ENCODE measurements at regions not wholly inside any gene's neighbourhood (a gene's known extent, or its start where the extent isn't known, plus 50 kb on each side); places are given as distances from the start of the nearest gene placed in this dataset.
A peak's percentile ranks its signal among the peaks of the same experiment; 100 is the strongest.
"Not testable (repeated sequence)": the region's sequence is repeated elsewhere in the genome, so short reads cannot be mapped to it uniquely, and the experiment has no call there.

DNA sequence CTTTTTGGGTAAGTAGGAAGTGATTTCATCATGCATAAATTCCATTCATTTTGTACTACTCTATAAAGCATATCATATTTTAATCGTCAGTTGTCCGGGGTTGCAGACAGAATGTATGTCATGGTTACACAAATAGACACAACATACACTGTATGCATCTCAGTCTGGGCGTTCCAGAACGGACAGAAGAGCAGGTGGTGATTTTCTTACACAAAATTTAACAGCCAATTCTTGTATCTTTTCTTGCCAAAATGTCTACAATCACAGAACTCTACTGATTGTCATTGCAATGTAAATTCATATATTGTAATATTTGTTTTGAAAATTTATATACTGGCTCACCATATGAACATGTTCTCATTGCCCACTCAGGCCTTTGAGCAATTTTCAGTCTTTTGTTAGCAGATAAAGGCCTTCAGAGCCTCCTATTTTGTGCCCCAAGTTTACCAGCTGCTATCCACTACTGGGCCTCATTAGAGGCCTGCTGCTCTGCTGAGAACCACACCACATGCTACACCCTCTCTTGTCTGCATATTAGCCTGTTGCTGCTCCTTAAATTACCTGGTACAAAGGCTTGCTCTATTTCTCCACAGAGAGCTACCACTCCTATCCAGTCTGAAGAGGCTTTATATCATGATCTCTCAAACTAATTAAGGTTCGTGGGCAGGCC, 61.5 kb downstream of the PRDM13 start:
- no peak for DNase-seq

DNA sequence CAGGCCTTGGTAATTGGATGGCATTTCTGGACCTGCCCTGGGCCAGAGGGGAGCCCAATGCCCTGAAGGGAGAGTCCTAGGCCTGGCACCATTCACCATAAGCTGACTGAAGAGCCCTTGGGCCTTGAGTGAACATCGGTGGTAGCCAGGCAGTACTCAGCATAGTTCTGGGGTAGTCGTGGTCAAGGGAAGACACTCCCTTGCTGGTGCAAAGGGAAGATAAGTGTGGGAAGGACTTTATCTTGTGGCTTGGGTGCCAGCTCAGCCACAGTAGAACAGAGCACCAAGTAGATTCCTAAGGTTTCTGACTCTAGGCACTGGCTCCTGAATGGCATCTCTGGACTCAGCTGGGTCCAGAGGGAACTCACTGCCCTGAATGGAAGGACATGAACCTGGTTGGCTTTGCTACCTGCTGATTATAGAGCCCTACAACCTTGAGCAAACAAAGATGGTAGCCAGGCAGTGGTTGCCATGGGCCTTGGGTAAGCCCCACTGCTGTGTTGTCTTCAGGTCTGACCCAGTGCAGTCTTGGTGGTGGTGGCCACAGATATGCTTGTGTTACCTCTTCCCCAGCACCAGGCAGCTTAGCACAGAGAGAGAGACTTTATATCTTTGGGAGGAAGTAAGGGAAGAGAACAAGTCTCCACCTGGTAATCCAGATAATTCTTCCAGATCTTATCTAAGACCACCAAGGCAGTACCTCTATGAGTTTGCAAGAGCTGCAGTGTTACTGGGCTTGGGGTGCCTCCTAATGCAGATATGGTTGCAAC, 83.5 kb downstream of the PRDM13 start:
- DNase-seq = no peak

DNA sequence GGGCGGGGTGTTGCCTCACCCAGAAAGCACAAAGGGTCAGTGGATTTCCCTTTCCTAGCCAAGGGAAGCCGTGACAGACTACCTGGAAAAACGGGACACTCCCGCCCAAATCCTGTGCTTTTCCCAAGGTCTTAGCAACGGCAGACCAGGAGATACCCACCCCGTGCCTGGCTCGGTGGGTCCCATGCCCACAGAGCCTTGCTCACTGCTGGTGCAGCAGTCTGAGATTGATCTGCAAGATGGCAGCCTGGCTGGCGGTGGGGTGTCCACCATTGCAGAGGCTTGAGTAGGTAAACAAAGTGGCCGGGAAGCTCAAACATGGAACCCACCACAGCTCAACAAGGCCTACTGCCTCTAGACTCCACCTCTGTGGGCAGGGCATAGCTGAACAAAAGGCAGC, 95.7 kb downstream of the PRDM13 start:
- DNase-seq = not testable (repeated sequence)

DNA sequence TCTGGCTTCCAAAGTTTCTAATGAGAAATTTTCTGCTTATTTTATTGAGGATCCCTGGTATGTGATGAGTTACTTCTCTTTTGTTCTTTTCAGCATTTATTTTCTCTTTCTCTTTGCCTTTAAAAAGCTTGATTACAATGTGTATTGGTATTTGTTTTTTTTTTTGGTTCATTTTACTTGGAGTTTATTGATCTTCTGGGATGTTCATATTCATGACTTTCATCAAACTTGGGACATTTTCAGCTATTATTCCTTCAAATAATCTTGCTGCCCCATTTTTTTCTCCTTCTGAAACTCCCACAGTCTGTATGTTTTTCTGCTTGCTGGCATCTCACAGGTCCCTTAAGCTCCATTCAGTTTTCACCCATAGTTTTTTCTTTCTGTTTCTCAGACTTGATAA, 102.4 kb downstream of the PRDM13 start:
- DNase-seq = no peak

DNA sequence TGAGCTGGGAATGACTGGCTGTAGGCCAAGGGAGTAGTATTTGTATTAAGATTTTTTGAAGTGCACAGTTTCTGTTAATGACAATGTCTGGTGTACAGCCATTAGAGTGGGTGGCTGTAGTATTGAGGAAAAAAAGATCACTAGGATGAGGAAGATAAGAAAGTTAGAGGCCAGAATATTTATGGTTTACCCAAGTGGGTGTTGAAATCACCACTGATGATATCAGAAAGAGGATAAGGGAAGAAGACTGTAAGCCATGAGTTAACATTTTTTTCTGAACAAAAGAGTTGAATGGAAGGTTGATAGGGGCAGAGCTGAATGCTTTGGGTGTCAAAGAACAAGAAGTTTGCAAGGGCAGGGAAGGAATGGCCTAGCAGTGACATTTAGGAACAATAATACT, 104.7 kb downstream of the PRDM13 start:
- no peak for DNase-seq

DNA sequence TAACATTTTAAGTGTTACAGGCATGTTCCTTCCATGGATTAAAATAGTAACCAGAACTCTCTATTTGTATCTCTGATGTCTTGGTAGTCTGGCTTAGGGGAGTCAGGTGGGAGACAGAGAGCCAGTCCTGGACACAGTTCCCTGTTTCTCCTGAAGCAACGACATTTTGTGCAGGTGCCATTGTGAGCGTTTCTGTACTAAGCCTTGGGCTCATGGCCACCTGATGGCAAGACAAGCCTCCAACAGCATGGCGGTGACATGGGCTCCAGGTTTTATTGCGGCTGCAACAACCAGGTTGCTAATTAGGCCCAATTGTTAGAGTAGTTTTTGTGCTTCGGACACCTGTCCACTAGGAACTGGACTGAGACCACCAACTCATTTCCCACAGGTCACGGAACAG, 105.3 kb downstream of the PRDM13 start:
- DNase-seq = no peak

DNA sequence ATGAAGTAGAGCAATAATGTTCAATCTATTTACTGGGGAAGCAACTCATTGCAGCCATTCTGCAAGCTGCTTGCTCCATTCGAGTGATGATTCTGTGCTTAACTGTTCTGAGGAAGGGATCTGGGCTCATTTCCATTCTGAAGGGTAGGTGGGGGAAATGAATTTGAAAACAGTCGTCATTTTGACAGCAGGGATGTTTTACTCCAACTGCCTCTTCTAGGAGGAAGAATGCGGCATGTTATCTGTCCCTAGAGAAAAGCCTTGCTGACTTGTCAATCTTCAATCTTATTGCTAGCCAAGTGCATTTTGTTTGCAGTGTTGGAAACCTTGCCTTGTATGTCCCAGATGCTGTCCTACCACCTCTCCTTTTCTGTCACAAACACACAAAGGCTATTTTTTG, 105.9 kb downstream of the PRDM13 start:
- no peak for DNase-seq

DNA sequence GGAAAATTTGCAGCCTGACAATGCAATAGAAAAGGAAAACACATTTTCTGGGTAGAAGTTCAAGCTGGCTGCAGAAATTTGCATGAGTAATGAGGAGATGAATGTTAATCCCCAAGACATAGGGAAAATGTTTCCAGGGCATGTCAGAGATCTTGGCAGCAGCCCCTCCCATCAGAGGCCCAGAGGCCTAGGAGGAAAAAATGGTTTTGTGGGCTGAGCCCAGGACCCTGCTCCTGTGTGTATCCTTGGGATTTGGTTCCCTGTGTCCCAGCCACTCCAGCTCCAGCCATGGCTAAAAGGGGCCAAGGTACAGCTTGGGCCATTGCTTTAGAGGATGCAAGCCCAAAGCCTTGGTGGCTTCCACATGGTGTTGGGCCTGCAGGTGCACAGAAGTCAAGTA, 115.4 kb downstream of the PRDM13 start:
- not testable (repeated sequence) for DNase-seq

DNA sequence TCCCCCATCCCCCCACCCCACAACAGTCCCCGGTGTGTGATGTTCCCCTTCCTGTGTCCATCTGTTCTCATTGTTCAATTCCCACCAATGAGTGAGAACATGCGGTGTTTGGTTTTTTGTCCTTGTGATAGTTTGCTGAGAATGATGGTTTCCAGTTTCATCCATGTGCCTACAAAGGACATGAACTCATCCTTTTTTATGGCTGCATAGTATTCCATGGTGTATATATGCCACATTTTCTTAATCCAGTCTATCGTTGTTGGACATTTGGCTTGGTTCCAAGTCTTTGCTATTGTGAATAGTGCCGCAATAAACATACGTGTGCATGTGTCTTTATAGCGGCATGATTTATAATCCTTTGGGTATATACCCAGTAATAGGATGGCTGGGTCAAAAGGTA, 123.6 kb downstream of the PRDM13 start:
- not testable (repeated sequence) for DNase-seq

DNA sequence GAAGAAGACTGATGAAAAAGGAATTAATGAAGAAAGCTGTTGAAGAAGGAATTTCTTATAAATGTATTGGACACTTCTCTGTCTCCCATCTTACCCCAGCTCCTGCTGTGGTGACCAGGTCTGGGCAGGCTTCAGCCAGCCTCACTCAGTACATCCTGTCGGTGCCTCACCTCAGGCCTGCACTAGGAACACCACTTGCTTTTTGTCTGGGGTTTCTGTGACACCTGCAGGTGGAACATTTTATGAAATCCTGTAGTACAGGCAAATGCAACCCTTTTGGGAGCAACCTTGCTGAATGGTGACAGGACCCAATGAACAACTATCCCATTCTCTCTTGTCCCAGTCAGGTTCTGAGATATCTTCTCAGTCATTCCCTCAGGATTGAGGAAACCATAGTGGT, 129.7 kb downstream of the PRDM13 start:
- no peak for DNase-seq

DNA sequence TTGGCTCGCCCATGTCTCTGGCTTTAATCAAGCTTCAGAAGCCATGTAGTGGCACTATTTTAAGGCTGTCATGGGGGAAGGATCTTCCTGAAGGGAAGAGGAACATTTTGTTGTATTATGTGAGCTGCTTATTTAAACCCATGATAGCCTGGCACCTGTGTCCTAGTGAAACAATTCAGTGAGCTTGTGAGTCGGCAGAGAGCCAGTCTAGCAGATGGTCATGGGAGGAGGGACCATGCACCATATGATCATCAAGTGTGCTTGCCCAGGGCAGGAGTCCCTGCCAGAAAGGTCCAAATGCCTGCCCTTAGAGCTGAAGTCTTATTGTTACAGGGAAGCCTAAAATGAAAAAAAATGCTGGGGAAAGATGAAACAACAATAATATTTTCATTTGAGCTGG, 132.9 kb downstream of the PRDM13 start:
- DNase-seq = no peak

DNA sequence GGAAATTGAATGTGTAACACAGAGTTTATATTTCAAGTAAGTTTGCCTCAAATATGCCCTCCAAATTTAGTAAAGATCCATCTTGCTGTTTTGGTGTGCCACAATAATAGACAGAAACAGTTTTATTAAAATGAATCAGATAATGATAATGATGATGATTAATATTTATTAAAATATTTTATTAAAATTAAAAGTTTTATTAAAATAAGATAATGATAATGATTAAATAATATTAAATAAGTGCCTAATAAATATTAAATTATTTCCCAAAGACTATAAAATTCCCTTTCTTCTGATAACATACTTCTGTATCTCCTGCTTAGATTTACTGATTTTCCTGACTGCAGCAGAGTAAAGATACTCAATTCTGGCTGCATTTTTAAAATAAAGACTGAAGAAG, 134.5 kb downstream of the PRDM13 start:
- DNase-seq = no peak

DNA sequence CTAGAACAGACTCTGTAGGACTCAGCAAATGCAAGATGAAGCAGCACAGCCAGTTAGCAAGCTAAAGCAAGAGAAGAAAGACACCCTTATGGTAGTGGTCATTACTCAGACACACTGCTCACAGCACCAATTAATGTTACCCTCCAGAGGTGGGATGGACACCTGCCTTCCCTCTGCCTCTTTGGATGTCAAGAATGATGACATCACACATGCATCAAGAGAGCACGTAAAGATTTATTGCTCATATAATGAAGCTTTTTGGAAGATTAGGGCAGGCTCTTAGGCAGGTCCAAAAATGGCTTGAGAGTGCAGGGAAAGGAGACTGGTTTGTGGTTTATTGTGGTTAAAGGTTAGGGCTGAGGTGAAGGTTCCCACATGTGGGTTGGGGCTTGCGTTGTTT, 137.0 kb downstream of the PRDM13 start:
- DNase-seq = no peak

DNA sequence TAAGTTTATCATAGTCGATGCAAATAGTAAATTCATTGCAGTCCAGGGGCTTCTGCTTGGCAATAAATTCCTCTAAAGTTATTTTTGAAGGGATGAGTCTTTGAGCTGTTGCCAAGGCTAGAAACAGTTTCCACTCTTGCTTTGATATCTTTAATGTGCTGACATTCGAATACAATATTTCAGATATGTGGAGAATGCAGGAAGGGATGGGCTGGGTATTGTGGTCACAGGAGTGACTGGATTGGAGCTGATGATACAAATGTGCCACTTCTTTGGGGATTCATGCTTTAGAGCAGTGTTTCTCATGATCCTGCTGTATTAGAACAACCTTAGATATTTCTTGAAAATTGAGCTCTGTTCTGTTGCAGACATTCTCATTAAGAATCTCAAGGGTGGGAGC, 139.0 kb downstream of the PRDM13 start:
- DNase-seq = no peak

DNA sequence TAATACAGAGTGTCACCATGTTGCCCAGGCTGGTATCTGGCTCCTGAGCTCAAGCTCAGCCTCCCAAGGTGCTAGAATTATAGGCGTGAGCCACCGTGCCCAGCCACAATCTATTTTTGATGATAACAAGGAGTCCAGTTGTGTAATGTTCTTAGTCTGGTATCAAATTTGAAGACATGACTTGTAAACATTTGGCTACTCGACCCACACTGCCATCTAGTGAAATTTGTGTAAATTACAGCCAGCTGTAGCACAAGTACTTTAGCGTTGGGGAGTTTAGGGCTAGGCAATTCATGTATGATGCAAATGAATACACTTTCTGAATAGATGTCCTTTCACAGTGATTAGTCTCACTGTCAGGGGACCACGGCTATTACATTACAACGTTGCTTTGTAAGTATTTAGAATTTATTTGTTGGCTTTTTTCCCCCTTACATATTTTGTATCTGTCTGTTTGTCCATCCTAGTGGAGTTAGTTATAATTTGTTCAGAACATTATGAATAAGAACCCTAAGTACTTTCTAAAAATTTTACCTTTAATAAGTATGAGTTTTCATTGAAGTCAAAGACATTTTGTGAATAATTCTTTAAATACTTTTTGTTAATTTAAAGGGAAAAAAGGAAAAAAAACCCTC, 139.7 kb downstream of the PRDM13 start:
- peak; percentile 78 for DNase-seq

DNA sequence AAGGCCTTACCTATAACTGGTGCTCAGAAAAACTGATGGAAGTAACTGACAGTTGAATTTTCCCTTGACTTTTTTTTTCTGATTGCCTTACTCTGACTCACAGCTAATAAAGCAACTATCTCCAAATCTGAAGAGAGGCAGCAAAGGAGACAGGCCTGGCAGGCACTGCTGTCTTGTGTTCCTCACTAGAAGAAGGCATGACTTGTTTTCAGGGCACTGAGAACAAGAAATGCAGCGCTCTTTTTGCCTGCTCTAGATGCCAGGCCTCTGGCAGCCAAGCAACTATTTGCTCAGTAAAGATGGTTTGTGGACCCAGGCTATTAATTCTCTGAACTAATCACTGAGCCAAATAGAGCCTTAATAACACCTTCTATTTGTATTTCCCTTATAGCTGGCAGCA, 155.1 kb downstream of the PRDM13 start:
- no peak for DNase-seq

DNA sequence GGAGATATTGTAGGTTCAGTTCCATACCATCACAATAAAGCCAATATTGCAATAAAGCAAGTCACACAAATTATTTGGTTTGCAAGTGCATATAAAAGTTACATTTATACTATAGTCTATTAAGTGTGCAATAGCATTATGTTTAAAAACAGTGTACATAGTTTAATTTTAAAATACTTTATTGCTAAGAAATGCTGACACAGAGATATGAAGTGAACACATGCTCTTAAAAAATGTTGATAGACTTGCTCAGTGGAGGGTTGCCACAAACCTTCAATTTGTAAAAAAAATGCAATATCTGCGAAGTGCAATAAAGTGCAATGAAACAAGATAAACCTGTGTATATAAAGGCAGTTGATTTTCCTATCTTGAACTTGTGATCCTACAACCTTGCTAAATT, 161.5 kb downstream of the PRDM13 start:
- DNase-seq = no peak

DNA sequence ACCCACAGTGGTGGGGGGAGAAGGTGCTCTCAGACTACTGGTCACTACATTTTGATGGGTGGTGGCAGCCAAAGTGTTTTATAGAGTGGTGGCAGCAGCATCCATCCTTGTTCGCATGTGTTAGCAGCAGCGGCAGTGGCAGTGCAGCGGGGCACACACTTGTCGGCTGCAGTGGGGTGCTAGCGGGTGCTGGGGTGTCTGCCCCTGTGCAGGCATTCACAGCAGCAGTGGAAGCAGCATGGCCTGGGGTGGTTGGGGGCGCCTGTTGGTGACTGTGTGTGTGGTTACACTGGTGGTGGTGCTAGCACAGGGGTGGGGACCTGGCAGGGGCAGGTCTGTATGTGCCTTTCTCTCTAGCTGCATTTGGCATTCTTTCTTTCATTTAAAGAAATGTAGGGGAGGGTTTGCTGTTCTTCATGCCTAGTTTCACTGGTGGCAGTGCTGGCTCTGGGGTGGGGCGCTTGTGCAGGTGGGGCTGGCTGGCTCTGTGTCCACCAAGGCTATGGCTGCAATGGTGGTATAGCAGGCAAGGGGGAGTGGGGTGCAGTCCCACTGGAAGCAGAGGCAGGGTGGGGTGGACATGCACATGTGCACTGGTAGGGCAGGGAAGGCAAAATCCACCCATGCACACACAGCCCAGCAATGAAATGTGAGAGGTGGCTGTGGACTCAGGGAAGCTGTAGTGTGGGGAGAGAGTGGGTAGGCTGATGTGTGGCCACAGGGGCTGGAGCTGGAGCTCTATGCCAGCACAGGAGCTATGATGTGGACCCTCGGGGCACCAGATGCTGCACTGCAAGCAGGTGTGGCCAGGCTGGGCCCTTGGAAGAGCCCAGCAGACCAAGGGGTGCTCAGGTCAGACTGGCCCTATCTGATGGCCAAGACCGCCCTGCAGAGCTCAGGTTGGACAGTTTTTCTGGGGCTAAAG, 173.3 kb downstream of the PRDM13 start:
- DNase-seq = no peak

DNA sequence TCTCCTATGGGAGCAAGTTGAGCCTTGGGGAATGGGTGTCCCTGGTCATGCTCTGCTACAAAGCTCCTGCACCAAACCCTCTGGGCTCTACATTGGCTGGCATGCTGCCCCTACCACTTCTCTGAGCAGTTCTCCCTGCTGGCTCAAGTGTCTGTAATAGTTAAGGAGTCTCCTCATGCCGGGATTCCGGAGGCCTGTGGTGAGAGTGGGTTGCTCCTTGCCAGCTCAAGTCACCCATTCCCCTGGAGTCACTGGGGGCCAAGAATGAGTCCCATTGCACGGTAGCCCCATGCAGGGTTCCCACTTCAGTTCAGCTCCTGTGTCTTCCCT, 173.9 kb downstream of the PRDM13 start:
- no peak for DNase-seq

DNA sequence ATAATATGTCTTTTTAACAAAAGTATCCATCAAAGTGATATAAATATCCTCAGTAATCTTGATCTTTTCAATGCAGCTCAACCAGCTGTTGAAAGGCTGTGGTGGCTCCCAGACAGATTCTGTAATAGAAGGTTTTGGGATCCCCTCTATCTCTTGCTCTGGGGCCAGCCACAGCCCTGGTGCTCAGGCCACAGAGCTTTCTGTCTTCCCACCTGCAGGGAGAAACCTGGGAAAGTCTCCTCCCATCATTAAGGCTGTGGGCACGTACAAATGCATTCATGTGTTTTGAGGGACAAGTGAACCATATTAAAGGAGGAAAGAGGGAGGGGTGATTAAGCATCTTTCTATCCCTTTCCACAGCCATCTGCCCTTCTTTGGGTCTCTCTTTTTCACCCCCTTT, 183.1 kb downstream of the PRDM13 start:
- DNase-seq = no peak

DNA sequence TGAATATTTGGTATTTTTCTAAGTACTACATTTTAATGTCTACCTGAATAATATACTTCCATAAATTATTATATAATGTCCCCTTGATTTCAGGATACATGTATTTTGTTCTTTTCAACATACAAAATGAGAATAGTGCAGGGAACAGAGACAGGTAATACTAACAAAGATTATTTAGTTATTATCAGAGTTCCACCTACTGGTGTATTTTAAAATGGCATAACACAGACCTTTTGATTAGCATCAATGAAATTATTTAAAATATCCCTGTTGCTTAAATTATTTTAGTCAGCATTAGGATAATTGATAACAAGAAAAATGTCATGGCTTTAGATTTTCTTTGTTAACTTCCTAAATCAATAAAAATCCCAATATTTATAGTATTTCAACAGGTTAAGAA, 184.0 kb downstream of the PRDM13 start:
- DNase-seq = no peak

DNA sequence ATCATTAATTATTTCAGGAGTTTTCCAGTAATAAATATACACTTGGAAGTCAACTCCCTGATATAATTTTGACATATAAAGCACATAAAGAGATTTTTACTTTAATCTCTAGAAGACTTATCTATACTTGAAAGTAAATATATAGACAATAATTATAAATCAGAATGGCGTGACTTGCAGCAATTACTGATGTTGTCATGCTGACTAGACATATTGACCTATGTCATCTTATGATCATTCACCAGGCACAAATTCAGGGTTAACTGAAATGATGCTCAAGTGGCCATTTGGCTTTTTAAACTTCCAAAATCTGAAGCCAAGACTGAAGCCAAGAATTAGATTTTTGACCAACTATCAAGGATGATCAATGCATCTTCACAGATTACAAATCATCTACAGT, 192.2 kb downstream of the MCHR2 start:
- DNase-seq = no peak

DNA sequence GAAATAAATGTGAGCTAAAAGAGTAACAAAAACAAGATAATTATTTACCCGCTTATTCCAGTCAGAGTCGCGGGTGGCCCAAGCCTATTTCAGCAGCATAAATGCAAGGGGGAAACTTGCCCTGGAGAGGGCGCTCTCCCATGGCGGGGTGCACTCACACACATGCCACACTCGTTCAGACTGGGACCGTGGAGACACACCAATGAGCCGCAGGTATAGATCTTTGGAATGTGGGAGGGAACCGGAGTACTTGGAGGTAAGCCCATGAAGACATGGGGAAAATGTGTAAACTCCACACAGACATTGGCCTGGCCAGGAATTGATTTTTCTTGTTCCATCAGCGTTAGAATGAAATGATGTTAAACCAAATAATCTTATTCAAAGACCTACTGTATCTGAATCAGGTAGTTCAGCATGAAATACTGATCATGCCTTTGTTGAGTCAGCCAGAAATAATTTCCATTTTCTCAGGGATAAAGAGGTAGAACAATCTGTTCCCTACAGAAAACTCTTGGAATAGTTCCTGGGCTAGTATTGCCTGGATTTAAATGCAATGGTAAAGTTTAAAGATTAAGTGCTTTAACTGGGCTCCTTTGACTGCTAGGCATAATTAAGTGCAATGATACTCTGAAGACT, 191.5 kb downstream of the MCHR2 start:
- no peak for DNase-seq

Data from suppressor macrophage treated with lipopolysaccharide for 4 hours (primary cell).